SU-DHL-6 (cell line): ENCODE measurements at regions not wholly inside any gene's neighbourhood (a gene's known extent, or its start where the extent isn't known, plus 50 kb on each side); places are given as distances from the start of the nearest gene placed in this dataset.

Experiments used
- H2AFZ ChIP-seq: fragments of 200-600 bp; sonication (generic); 2 replicates; pipeline ENCODE4 v1.6.1; 2014; ENCODE audit warnings: low read depth, mild to moderate bottlenecking, moderate library complexity, mixed read lengths, antibody characterized with exemption, low read length; ENCODE audit not compliant: severe bottlenecking
- H3F3A ChIP-seq: fragments of 200-600 bp; shearing (Covaris generic); 2 replicates; pipeline ENCODE4 v1.6.0; 2016; ENCODE audit warnings: antibody characterized with exemption, mild to moderate bottlenecking; ENCODE audit not compliant: insufficient read depth
- H3K27ac ChIP-seq: fragments of 200-600 bp; sonication (generic); 2 replicates; pipeline ENCODE4 v1.5.1; 2016; ENCODE audit warnings: low read depth, mild to moderate bottlenecking, low read length, moderate library complexity, mixed read lengths
- H3K27me3 ChIP-seq: fragments of 200-600 bp; sonication (generic), shearing (Covaris generic); 2 replicates; pipeline ENCODE4 v1.6.0; 2014; ENCODE audit warnings: mild to moderate bottlenecking, low read length
- H3K36me3 ChIP-seq: fragments of 200-600 bp; sonication (generic); 2 replicates; pipeline ENCODE4 v1.6.1; 2014; ENCODE audit warnings: mild to moderate bottlenecking, low read length, mixed read lengths
- H3K4me2 ChIP-seq: fragments of 300-600, 200-600 bp; shearing (Covaris generic), sonication (generic); 2 replicates; pipeline ENCODE4 v1.6.0; 2014; ENCODE audit warnings: low read length, low read depth, mild to moderate bottlenecking; ENCODE audit not compliant: poor library complexity, severe bottlenecking
- H3K4me3 ChIP-seq: fragments of 200-600 bp; sonication (generic); 2 replicates; pipeline ENCODE4 v1.5.1; 2014; ENCODE audit warnings: antibody characterized with exemption, low read length, mild to moderate bottlenecking, mixed read lengths; ENCODE audit not compliant: insufficient read depth, poor library complexity, severe bottlenecking
- H3K79me2 ChIP-seq: fragments of 200-600 bp; sonication (generic); 2 replicates; pipeline ENCODE4 v1.6.1; 2014; ENCODE audit warnings: mild to moderate bottlenecking, low read length, moderate library complexity; ENCODE audit not compliant: insufficient read depth
- H3K9ac ChIP-seq: fragments of 200-600 bp; sonication (generic); 2 replicates; pipeline ENCODE4 v1.7.0; 2014; ENCODE audit warnings: mild to moderate bottlenecking, low read length
- H3K9me2 ChIP-seq: fragments of 200-600 bp; sonication (generic); replicated peaks from 2 replicates; pipeline ENCODE4 v1.6.1; 2014; ENCODE audit warnings: low read length; ENCODE audit not compliant: insufficient read depth
- H3K9me3 ChIP-seq: fragments of 200-600 bp; sonication (generic); 2 replicates; pipeline ENCODE4 v1.6.1; 2014; ENCODE audit warnings: low read length, mixed read lengths; ENCODE audit not compliant: insufficient read depth
- H4K20me1 ChIP-seq: fragments of 200-600 bp; sonication (generic); 2 replicates; pipeline ENCODE4 v1.6.1; 2014; ENCODE audit warnings: low read depth, mild to moderate bottlenecking, antibody characterized with exemption, low read length, moderate library complexity, mixed read lengths
- EZH2phosphoT487 ChIP-seq: fragments of 200-600 bp; sonication (generic), shearing (Covaris generic); conservative IDR thresholded peaks from 2 replicates; pipeline ENCODE4 v1.6.1; 2018; ENCODE audit warnings: mild to moderate bottlenecking, antibody characterized with exemption, low read length, moderate library complexity, mixed read lengths
- TF ChIP-seq, protein P1 (sequence below): fragments of 200-600 bp; sonication (generic); IDR thresholded peaks from one replicate; pipeline ENCODE4 v1.5.1; 2017; ENCODE audit warnings: antibody characterized with exemption, mild to moderate bottlenecking, low read length, moderate library complexity; ENCODE audit not compliant: insufficient read depth, poor library complexity, severe bottlenecking

DNA sequence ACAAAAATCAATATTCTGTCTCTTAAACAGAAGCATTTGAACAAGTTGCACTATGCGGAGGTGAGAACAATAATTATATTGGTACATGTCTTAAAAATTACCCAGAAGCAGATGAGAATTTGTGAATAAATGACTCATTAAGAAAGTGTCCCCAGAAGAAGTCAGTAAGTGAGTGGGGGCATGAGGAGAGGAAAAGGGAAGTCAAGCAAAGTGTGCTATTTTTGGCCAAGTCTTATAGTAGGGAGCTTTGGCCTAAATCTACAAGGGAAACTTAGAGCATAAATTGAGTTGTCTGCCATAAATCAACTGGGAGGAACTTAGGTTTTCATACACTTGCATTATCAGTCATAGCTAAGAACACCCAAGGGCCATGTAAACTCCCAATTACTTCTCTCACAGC lies 86.9 kb upstream of the SATB1 start:
- Histone ChIP-seq H3F3A (no peaks in the 10 kb centered on the region), H3K27me3 (no peaks in the 10 kb centered on the region), H3K9me2 (no peaks in the 10 kb centered on the region), H3K27ac (no peak overlapping the region), H3K79me2 (no peaks in the 10 kb centered on the region), H3K36me3 (no peaks in the 10 kb centered on the region), H3K9me3 (no peaks in the 10 kb centered on the region), H4K20me1 (no peaks in the 10 kb centered on the region), H3K4me3 (no peak overlapping the region), H2AFZ (no peak overlapping the region), H3K9ac (no peak overlapping the region), H3K4me2 (no peak overlapping the region)
- TF ChIP-seq, protein P1, sequence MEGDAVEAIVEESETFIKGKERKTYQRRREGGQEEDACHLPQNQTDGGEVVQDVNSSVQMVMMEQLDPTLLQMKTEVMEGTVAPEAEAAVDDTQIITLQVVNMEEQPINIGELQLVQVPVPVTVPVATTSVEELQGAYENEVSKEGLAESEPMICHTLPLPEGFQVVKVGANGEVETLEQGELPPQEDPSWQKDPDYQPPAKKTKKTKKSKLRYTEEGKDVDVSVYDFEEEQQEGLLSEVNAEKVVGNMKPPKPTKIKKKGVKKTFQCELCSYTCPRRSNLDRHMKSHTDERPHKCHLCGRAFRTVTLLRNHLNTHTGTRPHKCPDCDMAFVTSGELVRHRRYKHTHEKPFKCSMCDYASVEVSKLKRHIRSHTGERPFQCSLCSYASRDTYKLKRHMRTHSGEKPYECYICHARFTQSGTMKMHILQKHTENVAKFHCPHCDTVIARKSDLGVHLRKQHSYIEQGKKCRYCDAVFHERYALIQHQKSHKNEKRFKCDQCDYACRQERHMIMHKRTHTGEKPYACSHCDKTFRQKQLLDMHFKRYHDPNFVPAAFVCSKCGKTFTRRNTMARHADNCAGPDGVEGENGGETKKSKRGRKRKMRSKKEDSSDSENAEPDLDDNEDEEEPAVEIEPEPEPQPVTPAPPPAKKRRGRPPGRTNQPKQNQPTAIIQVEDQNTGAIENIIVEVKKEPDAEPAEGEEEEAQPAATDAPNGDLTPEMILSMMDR, result no peak
- TF ChIP-seq EZH2phosphoT487, result no peak

DNA sequence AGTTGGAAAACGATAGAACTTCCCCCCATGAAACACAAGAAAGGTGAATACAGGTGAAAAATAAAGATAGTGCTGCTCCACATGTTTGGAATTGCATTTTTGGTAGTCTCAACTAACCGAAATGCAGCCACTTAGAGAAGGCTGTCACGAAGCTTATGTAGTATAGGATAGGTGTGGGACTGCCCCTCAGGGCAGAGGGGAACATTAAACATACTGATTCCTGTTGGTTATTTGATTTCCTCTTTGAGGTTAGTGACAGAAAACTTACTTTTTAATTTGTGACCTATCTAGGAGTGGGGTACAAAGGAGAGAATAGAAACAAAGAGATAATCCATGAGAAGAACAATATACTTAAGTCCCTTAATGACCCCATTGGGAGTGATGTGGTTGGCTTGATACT lies 85.8 kb upstream of the SATB1 start:
- H3K4me3 ChIP-seq, result no peak overlapping the region
- H3K9me3 ChIP-seq, result no peaks in the 10 kb centered on the region
- no peaks in the 10 kb centered on the region for H3K79me2 ChIP-seq
- H3K27me3 ChIP-seq, result no peaks in the 10 kb centered on the region
- TF ChIP-seq, protein P1, result no peak
- TF ChIP-seq EZH2phosphoT487, result no peak
- no peaks in the 10 kb centered on the region for H3K36me3 ChIP-seq
- no peak overlapping the region for H3K9ac ChIP-seq
- no peak overlapping the region for H3K4me2 ChIP-seq
- no peaks in the 10 kb centered on the region for H3F3A ChIP-seq
- H2AFZ ChIP-seq, result no peak overlapping the region
- no peaks in the 10 kb centered on the region for H3K9me2 ChIP-seq
- no peaks in the 10 kb centered on the region for H4K20me1 ChIP-seq
- no peak overlapping the region for H3K27ac ChIP-seq

DNA sequence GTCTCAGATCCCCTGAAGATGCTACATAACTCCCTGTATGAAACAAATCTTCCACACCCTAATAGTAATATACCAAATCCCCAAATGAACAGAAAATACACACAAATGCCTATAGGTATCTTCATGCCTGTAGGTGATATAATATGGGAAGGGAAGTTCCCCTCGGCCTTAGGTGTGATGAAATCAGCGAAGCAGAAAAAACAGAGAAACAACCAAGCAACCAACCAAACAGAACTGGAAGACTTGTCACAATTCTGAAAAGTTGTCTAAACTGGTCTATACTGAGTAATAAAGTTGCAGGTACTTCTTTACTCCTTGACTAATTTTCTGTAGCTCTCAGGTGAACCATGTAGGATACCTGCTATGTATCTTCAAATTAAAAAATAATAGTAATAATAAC lies 82.2 kb upstream of the SATB1 start:
- H3K79me2 ChIP-seq, result no peaks in the 10 kb centered on the region
- no peaks in the 10 kb centered on the region for H3K9me2 ChIP-seq
- H3K9me3 ChIP-seq, result no peaks in the 10 kb centered on the region
- H2AFZ ChIP-seq, result no peak overlapping the region
- no peak for TF ChIP-seq EZH2phosphoT487
- TF ChIP-seq, protein P1, result no peak
- no peaks in the 10 kb centered on the region for H3F3A ChIP-seq
- no peak overlapping the region for H3K9ac ChIP-seq
- H3K4me3 ChIP-seq, result no peak overlapping the region
- H4K20me1 ChIP-seq, result no peaks in the 10 kb centered on the region
- no peak overlapping the region for H3K27ac ChIP-seq
- no peak overlapping the region for H3K4me2 ChIP-seq
- no peaks in the 10 kb centered on the region for H3K36me3 ChIP-seq
- H3K27me3 ChIP-seq, result no peaks in the 10 kb centered on the region

DNA sequence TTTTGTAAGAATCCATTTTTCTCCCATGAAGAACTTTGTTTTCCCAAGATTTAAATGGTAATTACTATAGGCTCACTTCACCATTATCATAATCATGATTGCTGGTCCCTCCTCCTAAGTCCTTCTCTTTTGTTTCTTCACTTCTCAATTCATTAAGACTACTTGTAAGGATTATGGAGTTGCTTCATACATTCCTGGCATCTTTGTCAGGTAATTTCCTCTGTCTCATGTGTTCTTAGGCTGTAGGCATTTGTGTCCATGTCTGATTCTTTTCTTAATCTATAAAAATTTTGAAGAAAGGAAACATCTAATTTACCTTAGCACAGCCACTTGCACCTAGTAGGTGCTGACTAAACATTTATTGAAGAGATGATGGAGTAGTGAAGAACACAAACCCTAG lies 79.9 kb upstream of the SATB1 start:
- no peaks in the 10 kb centered on the region for H3K9me3 ChIP-seq
- no peak overlapping the region for H2AFZ ChIP-seq
- H3F3A ChIP-seq, result no peaks in the 10 kb centered on the region
- H3K27me3 ChIP-seq, result no peaks in the 10 kb centered on the region
- H3K36me3 ChIP-seq, result no peaks in the 10 kb centered on the region
- H3K9ac ChIP-seq, result no peak overlapping the region
- H3K79me2 ChIP-seq, result no peaks in the 10 kb centered on the region
- no peak overlapping the region for H3K4me3 ChIP-seq
- H3K4me2 ChIP-seq, result no peak overlapping the region
- no peaks in the 10 kb centered on the region for H4K20me1 ChIP-seq
- TF ChIP-seq, protein P1, result no peak
- TF ChIP-seq EZH2phosphoT487, result no peak
- H3K27ac ChIP-seq, result no peak overlapping the region
- no peaks in the 10 kb centered on the region for H3K9me2 ChIP-seq
